ENCODE measurements at regions not wholly inside any gene's neighbourhood (a gene's known extent, or its start where the extent isn't known, plus 50 kb on each side); places are given as distances from the start of the nearest gene placed in this dataset.

DNA sequence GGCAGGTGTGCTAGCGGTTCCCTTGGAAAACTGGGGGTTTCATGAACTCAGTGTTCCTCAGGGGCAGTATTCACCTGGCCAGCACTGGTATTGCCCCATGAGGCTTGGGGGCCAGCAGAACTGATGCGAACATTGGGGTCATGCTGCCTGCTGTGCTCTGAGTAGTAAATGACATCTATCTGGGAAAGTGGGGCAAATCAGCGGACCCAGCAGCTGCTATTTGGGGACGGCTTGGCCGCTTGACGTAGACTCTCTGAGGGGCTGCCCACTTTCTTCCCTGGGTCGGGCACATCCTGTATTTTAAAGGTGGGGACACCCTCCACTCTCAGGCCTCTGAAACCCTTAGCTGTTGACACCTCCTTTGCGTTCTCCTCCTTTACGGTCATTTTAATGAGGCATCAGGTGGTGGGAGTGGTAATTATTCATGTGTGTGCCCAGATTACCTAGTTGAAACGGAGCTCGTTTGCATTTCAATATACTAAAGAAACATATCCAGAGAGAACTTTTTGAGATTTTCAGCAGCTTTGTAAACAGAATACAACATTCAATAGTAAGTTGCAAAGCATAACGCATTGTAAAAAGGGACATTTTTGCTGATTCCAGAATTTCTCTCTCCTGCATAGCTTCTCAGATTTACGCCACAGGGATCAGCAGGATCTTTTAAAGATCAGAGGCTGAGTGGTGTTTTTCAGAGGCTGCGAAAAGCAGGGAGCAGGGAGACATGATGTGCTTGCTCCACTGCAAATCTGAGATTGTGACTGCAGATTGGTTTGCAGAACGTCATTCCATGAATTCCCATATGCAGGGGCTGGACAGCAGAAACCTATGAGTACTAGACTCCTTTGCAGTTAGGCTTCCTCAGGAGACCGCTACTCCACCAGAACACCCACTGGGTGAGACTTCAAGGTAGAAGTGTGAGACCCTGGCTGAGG, 56.8 kb upstream of the ZFR start:
- TF ChIP-seq, protein P1, sequence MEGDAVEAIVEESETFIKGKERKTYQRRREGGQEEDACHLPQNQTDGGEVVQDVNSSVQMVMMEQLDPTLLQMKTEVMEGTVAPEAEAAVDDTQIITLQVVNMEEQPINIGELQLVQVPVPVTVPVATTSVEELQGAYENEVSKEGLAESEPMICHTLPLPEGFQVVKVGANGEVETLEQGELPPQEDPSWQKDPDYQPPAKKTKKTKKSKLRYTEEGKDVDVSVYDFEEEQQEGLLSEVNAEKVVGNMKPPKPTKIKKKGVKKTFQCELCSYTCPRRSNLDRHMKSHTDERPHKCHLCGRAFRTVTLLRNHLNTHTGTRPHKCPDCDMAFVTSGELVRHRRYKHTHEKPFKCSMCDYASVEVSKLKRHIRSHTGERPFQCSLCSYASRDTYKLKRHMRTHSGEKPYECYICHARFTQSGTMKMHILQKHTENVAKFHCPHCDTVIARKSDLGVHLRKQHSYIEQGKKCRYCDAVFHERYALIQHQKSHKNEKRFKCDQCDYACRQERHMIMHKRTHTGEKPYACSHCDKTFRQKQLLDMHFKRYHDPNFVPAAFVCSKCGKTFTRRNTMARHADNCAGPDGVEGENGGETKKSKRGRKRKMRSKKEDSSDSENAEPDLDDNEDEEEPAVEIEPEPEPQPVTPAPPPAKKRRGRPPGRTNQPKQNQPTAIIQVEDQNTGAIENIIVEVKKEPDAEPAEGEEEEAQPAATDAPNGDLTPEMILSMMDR (IDR thresholded peaks at IDR 0.05; ENCODE audit: unreplicated experiment in 3 of 3), result no peak
- peak overlapping the region; percentile 45 to 84 (median 75) for H3K27ac Mint-ChIP-seq
- peaks cover 55% of the 10 kb centered on the region for H3K4me1 Mint-ChIP-seq
- no peaks in the 10 kb centered on the region for H3K36me3 Mint-ChIP-seq (ENCODE audit: low read depth)
- no peaks in the 10 kb centered on the region for H3K9me3 Mint-ChIP-seq
- no peaks in the 10 kb centered on the region for H3K27me3 Mint-ChIP-seq (ENCODE audit: low read depth)
- H3K4me3 Mint-ChIP-seq, result peak overlapping the region in 2 of 3 experiments; percentile 18 to 34

DNA sequence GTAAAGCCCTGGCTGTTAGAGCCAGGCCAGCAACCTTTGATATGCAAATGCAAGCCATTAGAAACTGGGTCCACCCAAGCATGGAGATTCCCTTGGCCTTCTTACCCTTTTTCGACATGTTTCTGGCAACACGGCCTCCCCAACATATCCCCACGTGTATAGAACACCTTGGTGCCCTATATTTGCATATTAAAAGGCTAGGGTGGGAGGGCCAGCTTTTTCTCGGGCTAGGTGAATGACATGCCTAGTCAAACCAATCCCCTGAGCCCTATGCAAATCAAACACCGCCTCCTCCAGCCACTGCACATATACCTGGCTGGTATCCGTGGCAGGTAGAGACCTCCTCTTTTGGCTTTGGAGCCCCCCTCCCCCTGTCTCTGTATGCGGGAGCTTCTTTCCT, 55.6 kb upstream of the ZFR start:
- H3K27ac Mint-ChIP-seq, result peak overlapping the region; percentile 40 to 83 (median 70)
- no peaks in the 10 kb centered on the region for H3K9me3 Mint-ChIP-seq
- H3K27me3 Mint-ChIP-seq (ENCODE audit: low read depth), result no peaks in the 10 kb centered on the region
- H3K4me3 Mint-ChIP-seq, result peak overlapping the region in 1 of 3 experiments; percentile 7
- TF ChIP-seq, protein P1 (IDR thresholded peaks at IDR 0.05; ENCODE audit: unreplicated experiment in 3 of 3), result no peak
- no peaks in the 10 kb centered on the region for H3K36me3 Mint-ChIP-seq (ENCODE audit: low read depth)
- peaks cover 47% of the 10 kb centered on the region for H3K4me1 Mint-ChIP-seq

GRCh38 chr5:32499261-32499660, 54.7 kb upstream of the ZFR start:
- peak overlapping the region in 2 of 3 experiments; percentile 70 to 83 for H3K27ac Mint-ChIP-seq
- no peaks in the 10 kb centered on the region for H3K36me3 Mint-ChIP-seq (ENCODE audit: low read depth)
- no peak overlapping the region for H3K4me3 Mint-ChIP-seq
- no peaks in the 10 kb centered on the region for H3K27me3 Mint-ChIP-seq (ENCODE audit: low read depth)
- H3K4me1 Mint-ChIP-seq, result peaks cover 38% of the 10 kb centered on the region
- H3K9me3 Mint-ChIP-seq, result no peaks in the 10 kb centered on the region
- TF ChIP-seq, protein P1 (IDR thresholded peaks at IDR 0.05; ENCODE audit: unreplicated experiment in 3 of 3), result no peak

DNA sequence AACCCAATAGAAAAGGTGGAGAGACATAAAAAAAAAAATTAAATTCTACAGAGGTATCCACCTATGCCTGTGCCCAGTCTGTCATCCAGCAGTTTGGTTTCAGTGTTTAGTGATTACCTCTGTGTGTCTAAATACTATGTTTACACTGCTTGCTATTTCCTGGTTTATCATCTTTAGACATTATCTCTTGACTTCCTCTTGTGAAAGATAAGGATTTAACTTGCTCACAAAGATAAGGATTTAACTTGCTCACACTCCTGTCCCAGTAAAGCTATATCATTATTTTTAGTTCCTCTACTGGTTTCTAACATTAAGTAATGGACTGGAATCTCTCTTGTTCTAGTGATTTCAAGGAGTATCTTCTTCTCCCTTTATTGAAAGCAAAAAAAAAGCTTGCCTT, 53.9 kb upstream of the ZFR start:
- H3K4me1 Mint-ChIP-seq, result peaks cover 36% of the 10 kb centered on the region
- H3K4me3 Mint-ChIP-seq, result no peak overlapping the region
- H3K36me3 Mint-ChIP-seq (ENCODE audit: low read depth), result no peaks in the 10 kb centered on the region
- no peaks in the 10 kb centered on the region for H3K9me3 Mint-ChIP-seq
- no peaks in the 10 kb centered on the region for H3K27me3 Mint-ChIP-seq (ENCODE audit: low read depth)
- TF ChIP-seq, protein P1 (IDR thresholded peaks at IDR 0.05; ENCODE audit: unreplicated experiment in 3 of 3), result no peak
- H3K27ac Mint-ChIP-seq, result peak overlapping the region in 1 of 3 experiments; percentile 65

- TF ChIP-seq, protein P1 (IDR thresholded peaks at IDR 0.05; ENCODE audit: unreplicated experiment in 3 of 3), result no peak
- H3K36me3 Mint-ChIP-seq (ENCODE audit: low read depth), result no peaks in the 10 kb centered on the region
- no peaks in the 10 kb centered on the region for H3K9me3 Mint-ChIP-seq
- H3K27ac Mint-ChIP-seq, result peak overlapping the region in 2 of 3 experiments; percentile 21 to 67
- H3K4me3 Mint-ChIP-seq, result no peak overlapping the region
- no peaks in the 10 kb centered on the region for H3K27me3 Mint-ChIP-seq (ENCODE audit: low read depth)
- peaks cover 21% of the 10 kb centered on the region for H3K4me1 Mint-ChIP-seq
Measured at GRCh38 chr5:32496104-32496503, 51.6 kb upstream of the ZFR start.
